Breast epithelium (tissue), 4 donors: ENCODE measurements at regions not wholly inside any gene's neighbourhood (a gene's known extent, or its start where the extent isn't known, plus 50 kb on each side); places are given as distances from the start of the nearest gene placed in this dataset.

Experiments
- DNase-seq, 2 donors: peaks; one replicate each; pipeline ENCODE4 v3.0.0-alpha.2; 2019; ENCODE audit warnings: low spot score in 2 of 2
- H3K27ac ChIP-seq, 2 donors: fragments of 200-600 bp; sonication (generic) in 1 of 2; one replicate each; pipeline ENCODE4 v1.5.1; 2016 to 2019; ENCODE audit warnings: mild to moderate bottlenecking in 1 of 2
- H3K27me3 ChIP-seq, 2 donors: fragments of 200-600 bp; sonication (generic) in 1 of 2; one replicate each; pipeline versions ENCODE4 v1.5.1 to v1.6.0; 2017 to 2019; ENCODE audit warnings: control low read depth in 1 of 2, mild to moderate bottlenecking in 1 of 2
- H3K36me3 ChIP-seq: fragments of 200-600 bp; one replicate; pipeline ENCODE4 v1.5.1; 2019
- H3K4me1 ChIP-seq, 2 donors: fragments of 200-600 bp; sonication (generic); one replicate each; pipeline ENCODE4 v1.5.1; 2016 to 2019; ENCODE audit warnings: control low read depth in 1 of 2
- H3K4me3 ChIP-seq, 3 donors: fragments of 200-600 bp; sonication (generic); 1 replicate in 2 of 3; 2 replicates in 1 of 3; pipeline ENCODE4 v1.5.1; 2016 to 2019; ENCODE audit warnings: mild to moderate bottlenecking in 3 of 3, moderate library complexity in 2 of 3
- H3K9me3 ChIP-seq, 2 donors: fragments of 200-600 bp; sonication (generic) in 1 of 2; one replicate each; pipeline ENCODE4 v1.5.1; 2016 to 2019; ENCODE audit warnings: control low read depth in 1 of 2
- POLR2A ChIP-seq: fragments of 450-650 bp; IDR thresholded peaks from one replicate; pipeline ENCODE4 v1.6.1; 2016; ENCODE audit warnings: antibody characterized with exemption, mild to moderate bottlenecking, moderate library complexity
- POLR2AphosphoS5 ChIP-seq, 3 donors: sonication (generic); formaldehyde crosslinking; IDR thresholded peaks; one replicate each; pipeline ENCODE4 v1.6.1; 2017; ENCODE audit warnings: antibody characterized with exemption in 3 of 3
- intact Hi-C: fragments of 100-400 bp; cut with DNase I; formaldehyde crosslinking; loops from one replicate; pipeline ENCODE4 v1.15.1; 2023; ENCODE audit warnings: low total_unique reads
- TF ChIP-seq, protein P1 (sequence below), 3 donors: fragments of 450-650 bp; IDR thresholded peaks; one replicate each; pipeline ENCODE4 v1.5.1; 2016 to 2017; ENCODE audit warnings: antibody characterized with exemption in 3 of 3, mild to moderate bottlenecking in 3 of 3, moderate library complexity in 3 of 3

DNA sequence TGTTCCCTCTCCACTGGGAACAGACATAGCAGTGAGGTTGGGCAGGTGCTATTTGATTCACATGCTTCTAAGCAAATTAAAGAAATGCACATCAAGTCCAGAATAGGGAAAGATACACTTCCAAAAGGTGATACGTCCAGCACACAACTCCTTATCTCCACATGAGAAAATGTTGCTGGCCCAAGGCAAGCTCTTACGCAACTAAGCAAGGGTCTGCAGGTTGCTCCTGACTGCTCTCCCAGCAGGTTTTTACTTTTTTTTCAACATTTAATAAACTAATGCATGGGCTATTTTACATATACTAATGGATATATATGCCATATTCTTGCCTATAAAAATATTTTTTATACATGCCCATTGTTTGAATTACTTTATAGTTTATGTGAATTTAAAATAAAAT is 818.5 kb upstream of the ROBO1 start:
- intact Hi-C loops = no loop called here
- no peaks in the 10 kb centered on the region for H3K36me3 ChIP-seq
- no peak for DNase-seq
- no peaks in the 10 kb centered on the region for H3K4me1 ChIP-seq
- no peaks in the 10 kb centered on the region for H3K9me3 ChIP-seq
- H3K4me3 ChIP-seq = no peak overlapping the region
- H3K27me3 ChIP-seq = no peaks in the 10 kb centered on the region
- TF ChIP-seq, protein P1, sequence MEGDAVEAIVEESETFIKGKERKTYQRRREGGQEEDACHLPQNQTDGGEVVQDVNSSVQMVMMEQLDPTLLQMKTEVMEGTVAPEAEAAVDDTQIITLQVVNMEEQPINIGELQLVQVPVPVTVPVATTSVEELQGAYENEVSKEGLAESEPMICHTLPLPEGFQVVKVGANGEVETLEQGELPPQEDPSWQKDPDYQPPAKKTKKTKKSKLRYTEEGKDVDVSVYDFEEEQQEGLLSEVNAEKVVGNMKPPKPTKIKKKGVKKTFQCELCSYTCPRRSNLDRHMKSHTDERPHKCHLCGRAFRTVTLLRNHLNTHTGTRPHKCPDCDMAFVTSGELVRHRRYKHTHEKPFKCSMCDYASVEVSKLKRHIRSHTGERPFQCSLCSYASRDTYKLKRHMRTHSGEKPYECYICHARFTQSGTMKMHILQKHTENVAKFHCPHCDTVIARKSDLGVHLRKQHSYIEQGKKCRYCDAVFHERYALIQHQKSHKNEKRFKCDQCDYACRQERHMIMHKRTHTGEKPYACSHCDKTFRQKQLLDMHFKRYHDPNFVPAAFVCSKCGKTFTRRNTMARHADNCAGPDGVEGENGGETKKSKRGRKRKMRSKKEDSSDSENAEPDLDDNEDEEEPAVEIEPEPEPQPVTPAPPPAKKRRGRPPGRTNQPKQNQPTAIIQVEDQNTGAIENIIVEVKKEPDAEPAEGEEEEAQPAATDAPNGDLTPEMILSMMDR (IDR thresholded peaks at IDR 0.05) = no peak
- TF ChIP-seq POLR2AphosphoS5 (IDR thresholded peaks at IDR 0.05) (no peak), POLR2A (no peak)
- H3K27ac ChIP-seq = no peak overlapping the region

DNA sequence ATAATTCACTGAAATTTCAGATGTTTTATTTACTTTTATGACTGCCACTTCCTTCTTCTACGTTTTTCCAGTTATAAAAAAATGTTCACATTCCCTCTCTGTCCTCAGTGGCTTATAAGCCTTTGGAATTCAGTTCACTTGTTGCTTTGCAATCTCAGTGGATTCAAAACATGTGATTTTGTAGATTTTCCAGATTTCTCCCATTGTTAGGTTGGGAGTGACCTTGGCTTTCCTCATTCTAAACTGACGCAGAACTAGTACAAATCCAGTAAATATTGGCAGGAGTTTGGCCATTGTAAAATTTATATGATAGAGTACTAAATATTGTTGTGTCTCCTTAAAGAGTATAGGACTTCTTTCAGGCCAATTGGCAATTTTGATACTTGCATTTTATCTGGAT is 812.3 kb upstream of the ROBO1 start:
- no peaks in the 10 kb centered on the region for H3K36me3 ChIP-seq
- TF ChIP-seq POLR2AphosphoS5 (IDR thresholded peaks at IDR 0.05) (no peak), POLR2A (no peak)
- TF ChIP-seq, protein P1 (IDR thresholded peaks at IDR 0.05) = no peak
- H3K27me3 ChIP-seq = no peaks in the 10 kb centered on the region
- no peak overlapping the region for H3K4me3 ChIP-seq
- intact Hi-C loops = no loop called here
- DNase-seq = no peak
- no peaks in the 10 kb centered on the region for H3K9me3 ChIP-seq
- no peak overlapping the region for H3K27ac ChIP-seq
- no peaks in the 10 kb centered on the region for H3K4me1 ChIP-seq

DNA sequence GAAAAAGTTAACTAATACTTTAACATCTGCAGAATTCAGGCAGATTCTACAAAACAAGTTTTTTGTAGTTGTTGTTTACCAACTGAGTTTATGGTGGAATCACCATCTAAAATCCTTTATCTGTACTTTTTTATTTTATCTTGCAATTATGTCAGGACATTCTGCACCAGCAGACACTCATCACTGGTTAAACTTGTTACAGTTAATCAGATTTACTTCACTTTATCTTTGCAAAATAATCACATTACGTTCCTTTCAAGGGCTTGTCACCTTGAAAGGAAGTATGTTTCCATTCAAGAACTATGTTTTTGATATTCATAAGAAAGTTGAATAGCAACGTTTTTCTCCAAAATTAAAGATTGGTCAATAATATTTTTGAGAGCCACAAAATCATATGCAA is 796.6 kb upstream of the ROBO1 start:
- no peaks in the 10 kb centered on the region for H3K27me3 ChIP-seq
- intact Hi-C loops = no loop called here
- TF ChIP-seq, protein P1 (IDR thresholded peaks at IDR 0.05) = no peak
- TF ChIP-seq POLR2AphosphoS5 (IDR thresholded peaks at IDR 0.05) (no peak), POLR2A (no peak)
- no peaks in the 10 kb centered on the region for H3K36me3 ChIP-seq
- H3K4me1 ChIP-seq = no peaks in the 10 kb centered on the region
- no peaks in the 10 kb centered on the region for H3K9me3 ChIP-seq
- no peak overlapping the region for H3K4me3 ChIP-seq
- no peak for DNase-seq
- H3K27ac ChIP-seq = no peak overlapping the region

DNA sequence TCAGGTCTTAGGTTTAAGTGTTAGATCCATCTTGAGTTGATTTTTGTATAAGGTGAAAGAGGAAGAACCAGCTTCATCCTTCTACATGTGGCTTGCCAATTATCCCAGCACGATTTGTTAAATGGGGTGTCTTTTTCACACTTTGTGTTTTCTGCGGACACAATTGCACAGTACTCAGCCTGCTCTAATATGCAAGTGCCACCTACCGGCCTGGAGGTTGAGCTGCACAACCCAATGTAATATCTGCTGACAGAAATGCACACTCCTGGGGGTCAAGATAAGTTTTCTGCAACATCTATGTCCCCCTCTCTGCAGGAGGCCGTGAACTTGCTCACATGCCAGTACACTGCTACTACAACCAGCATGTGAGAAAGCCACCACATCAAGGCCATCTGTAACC is 791.9 kb upstream of the ROBO1 start:
- Histone ChIP-seq H3K4me1 (no peaks in the 10 kb centered on the region), H3K9me3 (no peaks in the 10 kb centered on the region), H3K27ac (no peak overlapping the region), H3K36me3 (no peaks in the 10 kb centered on the region), H3K4me3 (no peak overlapping the region), H3K27me3 (no peaks in the 10 kb centered on the region)
- TF ChIP-seq POLR2A = no peak
- TF ChIP-seq, protein P1 (IDR thresholded peaks at IDR 0.05) = no peak
- TF ChIP-seq POLR2AphosphoS5 (IDR thresholded peaks at IDR 0.05) = no peak
- DNase-seq = no peak
- intact Hi-C loops = no loop called here

DNA sequence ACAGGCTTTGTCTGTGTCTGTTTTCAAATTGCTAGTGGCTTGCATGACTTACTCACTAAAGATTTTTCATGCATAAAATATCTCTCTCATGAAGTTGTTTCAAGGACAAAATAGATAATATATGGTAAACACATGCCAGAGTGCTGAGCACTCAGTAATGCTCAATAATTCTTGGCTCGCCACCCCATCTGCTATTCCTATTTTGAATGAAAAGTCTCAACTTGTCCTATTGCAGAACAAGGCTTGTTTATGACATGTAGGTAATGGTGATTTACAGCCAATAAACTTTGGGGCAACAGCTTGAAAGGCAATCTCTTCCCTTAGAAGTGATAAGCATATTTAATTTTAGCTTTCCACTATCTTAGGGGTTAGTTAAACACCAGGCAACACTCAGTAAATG is 789.0 kb upstream of the ROBO1 start:
- H3K4me3 ChIP-seq = no peak overlapping the region
- H3K9me3 ChIP-seq = no peaks in the 10 kb centered on the region
- no peaks in the 10 kb centered on the region for H3K4me1 ChIP-seq
- H3K27ac ChIP-seq = no peak overlapping the region
- intact Hi-C loops = no loop called here
- no peaks in the 10 kb centered on the region for H3K27me3 ChIP-seq
- H3K36me3 ChIP-seq = no peaks in the 10 kb centered on the region
- TF ChIP-seq POLR2A = no peak
- no peak for TF ChIP-seq POLR2AphosphoS5 (IDR thresholded peaks at IDR 0.05)
- DNase-seq = no peak

DNA sequence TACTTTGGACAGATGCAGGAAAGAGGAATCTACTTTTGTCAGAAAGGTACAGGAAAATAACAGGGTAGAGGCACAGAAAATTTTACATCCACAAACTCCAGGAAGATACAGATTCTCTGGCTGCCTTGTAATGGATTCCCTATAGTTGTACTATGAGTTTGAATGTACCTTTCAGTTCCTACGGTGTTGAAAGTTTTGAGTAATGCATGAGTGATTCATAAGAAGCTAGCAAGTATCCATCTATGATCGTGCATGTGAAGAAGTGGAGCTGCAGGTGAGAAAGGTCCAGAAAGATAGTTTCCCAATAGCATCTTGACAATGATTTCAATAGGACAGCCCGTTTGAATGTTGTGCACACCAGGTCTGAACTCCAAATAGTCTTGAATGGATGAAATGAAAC is 786.5 kb upstream of the ROBO1 start:
- no peak for DNase-seq
- Histone ChIP-seq H3K27ac (no peak overlapping the region), H3K4me3 (no peak overlapping the region), H3K4me1 (no peaks in the 10 kb centered on the region), H3K36me3 (no peaks in the 10 kb centered on the region), H3K27me3 (no peaks in the 10 kb centered on the region), H3K9me3 (no peaks in the 10 kb centered on the region)
- intact Hi-C loops = no loop called here
- no peak for TF ChIP-seq POLR2AphosphoS5 (IDR thresholded peaks at IDR 0.05)
- TF ChIP-seq POLR2A = no peak
- TF ChIP-seq, protein P1 (IDR thresholded peaks at IDR 0.05) = no peak
